Progenitor cell of endocrine pancreas (in vitro differentiated cells): ENCODE measurements at regions not wholly inside any gene's neighbourhood (a gene's known extent, or its start where the extent isn't known, plus 50 kb on each side); places are given as distances from the start of the nearest gene placed in this dataset.

Experiments
- DNase-seq: peaks from one replicate; pipeline ENCODE4 v3.0.0; 2021; ENCODE audit warnings: low spot score; ENCODE audit not compliant: unreplicated experiment
- H3K27ac Mint-ChIP-seq: 2 replicates; pipeline ENCODE4 v1.8.0; 2021; ENCODE audit warnings: mild to moderate bottlenecking, moderate library complexity, mixed read lengths
- H3K27me3 Mint-ChIP-seq: 2 replicates; pipeline ENCODE4 v1.8.0; 2021; ENCODE audit warnings: mixed read lengths
- H3K36me3 Mint-ChIP-seq: 2 replicates; pipeline ENCODE4 v1.8.0; 2022; ENCODE audit warnings: mixed read lengths; ENCODE audit not compliant: insufficient read depth
- H3K4me1 Mint-ChIP-seq: 2 replicates; pipeline ENCODE4 v1.8.0; 2021; ENCODE audit warnings: low read depth, mixed read lengths
- H3K4me3 Mint-ChIP-seq: 2 replicates; pipeline ENCODE4 v1.8.0; 2021; ENCODE audit warnings: low read depth, mild to moderate bottlenecking, moderate library complexity, mixed read lengths
- H3K9me3 Mint-ChIP-seq: 2 replicates; pipeline ENCODE4 v1.8.0; 2021; ENCODE audit warnings: low read depth, mixed read lengths
- TF ChIP-seq, protein P1 (sequence below): fragments of 200-600 bp; sonication (generic); IDR thresholded peaks from one replicate; pipeline ENCODE4 v1.5.0; 2021; ENCODE audit warnings: antibody characterized with exemption, mild to moderate bottlenecking; ENCODE audit not compliant: unreplicated experiment

DNA sequence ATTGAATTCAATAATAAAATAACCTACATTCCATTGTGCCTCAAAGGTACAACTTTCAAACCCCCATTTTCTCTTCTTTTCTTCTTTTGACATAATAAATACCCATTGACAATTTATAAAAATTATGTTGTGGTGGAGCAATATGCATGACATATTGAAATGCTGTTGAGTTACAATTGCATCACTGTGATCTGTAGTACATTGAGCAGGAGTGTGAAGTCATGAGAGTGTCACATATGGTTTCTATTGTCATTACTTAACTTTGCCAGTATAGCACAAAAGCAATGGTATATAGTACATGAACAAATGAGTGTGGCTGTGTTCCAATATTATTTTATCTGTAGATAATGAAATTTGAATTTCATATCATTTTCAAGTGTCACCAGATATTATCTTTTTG is 441.3 kb downstream of the GJA1 start:
- DNase-seq: no peak
- Mint-ChIP-seq H3K4me1 (peaks cover 8% of the 10 kb centered on the region), H3K4me3 (no peak overlapping the region), H3K27ac (no peak overlapping the region), H3K36me3 (peaks cover 5% of the 10 kb centered on the region), H3K9me3 (peaks cover 12% of the 10 kb centered on the region), H3K27me3 (no peaks in the 10 kb centered on the region)
- TF ChIP-seq, protein P1, sequence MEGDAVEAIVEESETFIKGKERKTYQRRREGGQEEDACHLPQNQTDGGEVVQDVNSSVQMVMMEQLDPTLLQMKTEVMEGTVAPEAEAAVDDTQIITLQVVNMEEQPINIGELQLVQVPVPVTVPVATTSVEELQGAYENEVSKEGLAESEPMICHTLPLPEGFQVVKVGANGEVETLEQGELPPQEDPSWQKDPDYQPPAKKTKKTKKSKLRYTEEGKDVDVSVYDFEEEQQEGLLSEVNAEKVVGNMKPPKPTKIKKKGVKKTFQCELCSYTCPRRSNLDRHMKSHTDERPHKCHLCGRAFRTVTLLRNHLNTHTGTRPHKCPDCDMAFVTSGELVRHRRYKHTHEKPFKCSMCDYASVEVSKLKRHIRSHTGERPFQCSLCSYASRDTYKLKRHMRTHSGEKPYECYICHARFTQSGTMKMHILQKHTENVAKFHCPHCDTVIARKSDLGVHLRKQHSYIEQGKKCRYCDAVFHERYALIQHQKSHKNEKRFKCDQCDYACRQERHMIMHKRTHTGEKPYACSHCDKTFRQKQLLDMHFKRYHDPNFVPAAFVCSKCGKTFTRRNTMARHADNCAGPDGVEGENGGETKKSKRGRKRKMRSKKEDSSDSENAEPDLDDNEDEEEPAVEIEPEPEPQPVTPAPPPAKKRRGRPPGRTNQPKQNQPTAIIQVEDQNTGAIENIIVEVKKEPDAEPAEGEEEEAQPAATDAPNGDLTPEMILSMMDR: no peak

DNA sequence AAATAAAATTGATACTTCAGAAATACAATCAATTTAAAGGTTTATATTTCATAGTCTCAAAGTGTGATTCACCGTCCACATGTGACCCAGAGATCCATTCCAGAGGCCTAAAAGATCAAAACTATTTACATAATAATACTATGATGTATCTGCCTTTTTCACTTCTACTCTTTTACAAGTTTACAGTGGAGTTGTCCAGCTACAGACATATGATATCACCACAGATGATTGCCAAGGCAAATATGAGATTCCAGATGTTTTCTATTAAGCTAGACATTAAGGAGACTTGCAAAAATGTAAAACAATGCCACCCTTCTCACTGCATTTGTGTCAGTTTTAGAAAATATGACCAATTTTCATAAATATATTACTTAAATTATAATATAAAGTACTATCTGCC is 443.7 kb downstream of the GJA1 start:
- peaks cover 4% of the 10 kb centered on the region for H3K4me1 Mint-ChIP-seq
- H3K27ac Mint-ChIP-seq: no peak overlapping the region
- H3K36me3 Mint-ChIP-seq: no peaks in the 10 kb centered on the region
- TF ChIP-seq, protein P1: no peak
- no peak for DNase-seq
- H3K9me3 Mint-ChIP-seq: peaks cover 6% of the 10 kb centered on the region
- no peaks in the 10 kb centered on the region for H3K27me3 Mint-ChIP-seq
- no peak overlapping the region for H3K4me3 Mint-ChIP-seq

DNA sequence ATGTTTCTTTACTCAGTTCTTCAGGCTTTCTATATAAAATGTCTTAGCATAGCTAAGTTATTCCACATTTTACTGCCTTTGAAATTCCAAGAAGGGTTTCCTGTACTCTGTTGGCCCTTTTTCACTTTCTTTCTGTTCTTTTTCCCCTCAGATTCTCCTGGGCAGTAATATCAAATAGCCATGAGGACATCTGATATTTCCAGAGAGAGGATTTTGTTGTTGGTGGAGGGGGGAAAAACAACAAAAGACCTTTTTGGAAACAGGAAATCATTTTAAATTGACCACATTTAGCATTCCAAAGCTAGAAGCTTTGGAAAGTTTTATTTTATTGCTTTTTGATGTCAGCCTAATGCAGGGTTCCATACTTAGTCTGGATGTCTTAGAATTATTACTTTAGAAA is 445.4 kb downstream of the GJA1 start:
- DNase-seq: no peak
- Mint-ChIP-seq H3K36me3 (no peaks in the 10 kb centered on the region), H3K4me1 (peaks cover 7% of the 10 kb centered on the region), H3K4me3 (no peak overlapping the region), H3K9me3 (peaks cover 6% of the 10 kb centered on the region), H3K27me3 (no peaks in the 10 kb centered on the region), H3K27ac (no peak overlapping the region)
- TF ChIP-seq, protein P1: no peak

- no peaks in the 10 kb centered on the region for H3K9me3 Mint-ChIP-seq
- TF ChIP-seq, protein P1: no peak
- no peak overlapping the region for H3K4me3 Mint-ChIP-seq
- no peak overlapping the region for H3K27ac Mint-ChIP-seq
- H3K27me3 Mint-ChIP-seq: no peaks in the 10 kb centered on the region
- H3K36me3 Mint-ChIP-seq: no peaks in the 10 kb centered on the region
- H3K4me1 Mint-ChIP-seq: peaks cover 7% of the 10 kb centered on the region
- no peak for DNase-seq
Measured at GRCh38 chr6:121881974-121882667, 446.7 kb downstream of the GJA1 start.

DNA sequence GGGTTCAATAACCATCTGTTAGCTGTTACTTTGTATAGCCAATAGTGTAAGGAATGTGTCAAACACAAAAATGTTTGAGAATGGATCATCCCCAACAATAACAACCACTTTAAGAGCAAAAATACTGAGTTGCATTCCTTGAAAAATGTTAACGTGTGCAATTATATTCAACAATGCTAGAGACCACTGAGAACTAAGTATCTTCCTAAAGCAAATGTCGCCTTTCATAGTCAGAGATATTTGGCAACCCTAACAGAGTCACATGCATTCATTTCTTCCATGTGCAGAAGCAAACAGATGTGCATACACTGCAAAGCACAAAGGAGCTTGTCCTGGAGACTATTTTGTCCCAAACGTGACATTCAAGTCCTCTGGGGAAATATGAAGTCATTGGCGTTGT is 448.6 kb downstream of the GJA1 start:
- Mint-ChIP-seq H3K4me1 (peaks cover 7% of the 10 kb centered on the region), H3K27me3 (no peaks in the 10 kb centered on the region), H3K27ac (no peak overlapping the region), H3K9me3 (no peaks in the 10 kb centered on the region), H3K4me3 (no peak overlapping the region), H3K36me3 (no peaks in the 10 kb centered on the region)
- DNase-seq: no peak
- TF ChIP-seq, protein P1: no peak
